ENCODE measurements at regions not wholly inside any gene's neighbourhood (a gene's known extent, or its start where the extent isn't known, plus 50 kb on each side); places are given as distances from the start of the nearest gene placed in this dataset.

DNA sequence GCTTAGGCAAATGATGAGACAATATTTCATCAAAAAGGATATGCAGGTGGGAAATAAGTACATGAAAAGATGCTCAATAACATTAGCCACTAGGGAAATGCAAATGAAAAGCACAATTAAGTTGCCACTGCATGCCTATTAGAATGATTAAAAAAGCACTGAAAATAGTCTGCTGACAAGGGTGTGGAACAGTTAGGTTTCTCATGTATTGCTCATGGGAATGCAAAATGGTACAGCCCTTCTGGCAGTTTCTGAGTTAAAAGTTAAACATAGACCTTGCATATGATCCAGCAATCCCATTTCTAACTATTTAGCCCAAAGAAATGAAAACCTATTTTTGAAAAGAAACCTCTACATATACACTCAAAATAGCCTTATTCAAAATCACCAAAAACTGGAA, 393.0 kb downstream of the BMP4 start:
- TF ChIP-seq, protein P1, sequence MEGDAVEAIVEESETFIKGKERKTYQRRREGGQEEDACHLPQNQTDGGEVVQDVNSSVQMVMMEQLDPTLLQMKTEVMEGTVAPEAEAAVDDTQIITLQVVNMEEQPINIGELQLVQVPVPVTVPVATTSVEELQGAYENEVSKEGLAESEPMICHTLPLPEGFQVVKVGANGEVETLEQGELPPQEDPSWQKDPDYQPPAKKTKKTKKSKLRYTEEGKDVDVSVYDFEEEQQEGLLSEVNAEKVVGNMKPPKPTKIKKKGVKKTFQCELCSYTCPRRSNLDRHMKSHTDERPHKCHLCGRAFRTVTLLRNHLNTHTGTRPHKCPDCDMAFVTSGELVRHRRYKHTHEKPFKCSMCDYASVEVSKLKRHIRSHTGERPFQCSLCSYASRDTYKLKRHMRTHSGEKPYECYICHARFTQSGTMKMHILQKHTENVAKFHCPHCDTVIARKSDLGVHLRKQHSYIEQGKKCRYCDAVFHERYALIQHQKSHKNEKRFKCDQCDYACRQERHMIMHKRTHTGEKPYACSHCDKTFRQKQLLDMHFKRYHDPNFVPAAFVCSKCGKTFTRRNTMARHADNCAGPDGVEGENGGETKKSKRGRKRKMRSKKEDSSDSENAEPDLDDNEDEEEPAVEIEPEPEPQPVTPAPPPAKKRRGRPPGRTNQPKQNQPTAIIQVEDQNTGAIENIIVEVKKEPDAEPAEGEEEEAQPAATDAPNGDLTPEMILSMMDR (IDR thresholded peaks at IDR 0.05) = no peak
- TF ChIP-seq POLR2AphosphoS5 (IDR thresholded peaks at IDR 0.05) = no peak
